ENCODE measurements at regions not wholly inside any gene's neighbourhood (a gene's known extent, or its start where the extent isn't known, plus 50 kb on each side); places are given as distances from the start of the nearest gene placed in this dataset.
"Not testable (repeated sequence)": the region's sequence is repeated elsewhere in the genome, so short reads cannot be mapped to it uniquely, and the experiment has no call there.

- Histone ChIP-seq H3K27ac (ENCODE audit: insufficient read depth, low read length, poor library complexity, severe bottlenecking) (no peak overlapping the region), H3K27me3 (ENCODE audit: control insufficient read depth, insufficient read depth, low read length) (no peaks in the 10 kb centered on the region), H3K4me3 (ENCODE audit: low read depth, low read length) (no peak overlapping the region), H3K36me3 (ENCODE audit: control insufficient read depth, insufficient read depth, low read length) (no peaks in the 10 kb centered on the region), H3K4me1 (ENCODE audit: control insufficient read depth, insufficient read depth, low read length, poor library complexity, severe bottlenecking) (no peaks in the 10 kb centered on the region), H3K9me3 (ENCODE audit: control insufficient read depth in 2 of 2, low read length in 2 of 2) (no peaks in the 10 kb centered on the region)
- Mint-ChIP-seq H3K9me3 (no peaks in the 10 kb centered on the region), H3K36me3 (no peaks in the 10 kb centered on the region), H3K27me3 (peaks cover 5% of the 10 kb centered on the region), H3K4me3 (no peak overlapping the region), H3K4me1 (no peaks in the 10 kb centered on the region), H3K27ac (no peak overlapping the region)
- no peak for DNase-seq
- ATAC-seq (ENCODE audit: low read depth in 2 of 2): no peak
Observed at GRCh38 chr6:170057961-170058877, 232.7 kb downstream of the DLL1 start.

- Histone ChIP-seq H3K27me3 (ENCODE audit: control insufficient read depth, insufficient read depth, low read length) (no peaks in the 10 kb centered on the region), H3K4me3 (ENCODE audit: low read depth, low read length) (no peak overlapping the region), H3K4me1 (ENCODE audit: control insufficient read depth, insufficient read depth, low read length, poor library complexity, severe bottlenecking) (no peaks in the 10 kb centered on the region), H3K36me3 (ENCODE audit: control insufficient read depth, insufficient read depth, low read length) (no peaks in the 10 kb centered on the region), H3K9me3 (ENCODE audit: control insufficient read depth in 2 of 2, low read length in 2 of 2) (no peaks in the 10 kb centered on the region), H3K27ac (ENCODE audit: insufficient read depth, low read length, poor library complexity, severe bottlenecking) (no peak overlapping the region)
- DNase-seq (no peak), ATAC-seq (ENCODE audit: low read depth in 2 of 2) (no peak)
- H3K27ac Mint-ChIP-seq: no peak overlapping the region
- no peaks in the 10 kb centered on the region for H3K36me3 Mint-ChIP-seq
- H3K9me3 Mint-ChIP-seq: peaks cover 0 to 2% (median 0%) of the 10 kb centered on the region in 7 donors
- H3K4me3 Mint-ChIP-seq: no peak overlapping the region
- no peaks in the 10 kb centered on the region for H3K4me1 Mint-ChIP-seq
- H3K27me3 Mint-ChIP-seq: peaks cover 5% of the 10 kb centered on the region
Observed at GRCh38 chr6:170057034-170057734, 233.7 kb downstream of the DLL1 start.

- H3K9me3 ChIP-seq (ENCODE audit: control insufficient read depth in 2 of 2, low read length in 2 of 2): no peaks in the 10 kb centered on the region
- H3K4me3 Mint-ChIP-seq: no peak overlapping the region
- H3K36me3 ChIP-seq (ENCODE audit: control insufficient read depth, insufficient read depth, low read length): no peaks in the 10 kb centered on the region
- peaks cover 0 to 2% (median 0%) of the 10 kb centered on the region in 7 donors for H3K9me3 Mint-ChIP-seq
- no peaks in the 10 kb centered on the region for H3K4me1 Mint-ChIP-seq
- H3K36me3 Mint-ChIP-seq: no peaks in the 10 kb centered on the region
- H3K27ac ChIP-seq (ENCODE audit: insufficient read depth, low read length, poor library complexity, severe bottlenecking): no peak overlapping the region
- DNase-seq: no peak
- H3K27ac Mint-ChIP-seq: no peak overlapping the region
- H3K27me3 Mint-ChIP-seq: peaks cover 9% of the 10 kb centered on the region
- no peaks in the 10 kb centered on the region for H3K27me3 ChIP-seq (ENCODE audit: control insufficient read depth, insufficient read depth, low read length)
- H3K4me3 ChIP-seq (ENCODE audit: low read depth, low read length): no peak overlapping the region
- no peak for ATAC-seq (ENCODE audit: low read depth in 2 of 2)
- no peaks in the 10 kb centered on the region for H3K4me1 ChIP-seq (ENCODE audit: control insufficient read depth, insufficient read depth, low read length, poor library complexity, severe bottlenecking)
Observed at GRCh38 chr6:170056278-170056711, 234.6 kb downstream of the DLL1 start.

GRCh38 chr6:170055797-170056196, 235.1 kb downstream of the DLL1 start:
- H3K9me3 ChIP-seq (ENCODE audit: control insufficient read depth in 2 of 2, low read length in 2 of 2); H3K4me3 Mint-ChIP-seq; H3K4me1 Mint-ChIP-seq; H3K27me3 ChIP-seq (ENCODE audit: control insufficient read depth, insufficient read depth, low read length); H3K27ac Mint-ChIP-seq; H3K36me3 ChIP-seq (ENCODE audit: control insufficient read depth, insufficient read depth, low read length); H3K4me1 ChIP-seq (ENCODE audit: control insufficient read depth, insufficient read depth, low read length, poor library complexity, severe bottlenecking); H3K27ac ChIP-seq (ENCODE audit: insufficient read depth, low read length, poor library complexity, severe bottlenecking); H3K36me3 Mint-ChIP-seq; ATAC-seq (ENCODE audit: low read depth in 2 of 2); H3K4me3 ChIP-seq (ENCODE audit: low read depth, low read length); H3K27me3 Mint-ChIP-seq; H3K9me3 Mint-ChIP-seq; DNase-seq: not testable (repeated sequence)

- Histone ChIP-seq H3K36me3 (ENCODE audit: control insufficient read depth, insufficient read depth, low read length) (no peaks in the 10 kb centered on the region), H3K27ac (ENCODE audit: insufficient read depth, low read length, poor library complexity, severe bottlenecking) (no peak overlapping the region), H3K27me3 (ENCODE audit: control insufficient read depth, insufficient read depth, low read length) (no peaks in the 10 kb centered on the region), H3K4me3 (ENCODE audit: low read depth, low read length) (no peak overlapping the region), H3K9me3 (ENCODE audit: control insufficient read depth in 2 of 2, low read length in 2 of 2) (no peaks in the 10 kb centered on the region), H3K4me1 (ENCODE audit: control insufficient read depth, insufficient read depth, low read length, poor library complexity, severe bottlenecking) (no peaks in the 10 kb centered on the region)
- H3K4me1 Mint-ChIP-seq: no peaks in the 10 kb centered on the region
- peaks cover 0 to 2% (median 0%) of the 10 kb centered on the region in 7 donors for H3K9me3 Mint-ChIP-seq
- H3K27me3 Mint-ChIP-seq: peaks cover 4% of the 10 kb centered on the region
- DNase-seq (no peak), ATAC-seq (ENCODE audit: low read depth in 2 of 2) (no peak)
- H3K4me3 Mint-ChIP-seq: no peak overlapping the region
- H3K36me3 Mint-ChIP-seq: no peaks in the 10 kb centered on the region
- no peak overlapping the region for H3K27ac Mint-ChIP-seq
Observed at GRCh38 chr6:170053966-170054661, 236.8 kb downstream of the DLL1 start.

- H3K27me3 ChIP-seq (ENCODE audit: control insufficient read depth, insufficient read depth, low read length): no peaks in the 10 kb centered on the region
- no peaks in the 10 kb centered on the region for H3K36me3 ChIP-seq (ENCODE audit: control insufficient read depth, insufficient read depth, low read length)
- H3K4me3 ChIP-seq (ENCODE audit: low read depth, low read length): no peak overlapping the region
- no peak for ATAC-seq (ENCODE audit: low read depth in 2 of 2)
- Mint-ChIP-seq H3K36me3 (no peaks in the 10 kb centered on the region), H3K9me3 (peaks cover 0 to 2% (median 0%) of the 10 kb centered on the region in 7 donors), H3K4me1 (no peaks in the 10 kb centered on the region), H3K27me3 (peaks cover 4% of the 10 kb centered on the region), H3K4me3 (peak overlapping the region in 1 of 4 donors; percentile 63), H3K27ac (no peak overlapping the region)
- no peak overlapping the region for H3K27ac ChIP-seq (ENCODE audit: insufficient read depth, low read length, poor library complexity, severe bottlenecking)
- no peaks in the 10 kb centered on the region for H3K9me3 ChIP-seq (ENCODE audit: control insufficient read depth in 2 of 2, low read length in 2 of 2)
- no peaks in the 10 kb centered on the region for H3K4me1 ChIP-seq (ENCODE audit: control insufficient read depth, insufficient read depth, low read length, poor library complexity, severe bottlenecking)
- DNase-seq: no peak
Observed at GRCh38 chr6:170052991-170053821, 237.7 kb downstream of the DLL1 start.
